Transverse colon (tissue), 4 donors: ENCODE measurements at regions not wholly inside any gene's neighbourhood (a gene's known extent, or its start where the extent isn't known, plus 50 kb on each side); places are given as distances from the start of the nearest gene placed in this dataset.

ENCODE experiments used
- CTCF ChIP-seq, 5 experiments: fragments of 200-600 bp in 3 of 5; fragments of 450-650 bp in 2 of 5; sonication (generic) in 3 of 5; IDR thresholded peaks; 1 replicate in 2 of 5; 2 replicates in 3 of 5; pipeline ENCODE4 v1.5.1; 2016 to 2017; ENCODE audit warnings: antibody characterized with exemption in 5 of 5, inconsistent platforms in 3 of 5, mild to moderate bottlenecking in 2 of 5, moderate library complexity in 1 of 5
- EP300 ChIP-seq: sonication (generic); formaldehyde crosslinking; IDR thresholded peaks from one replicate; pipeline ENCODE4 v1.6.1; 2017; ENCODE audit warnings: antibody characterized with exemption, low read depth
- POLR2A ChIP-seq: fragments of 450-650 bp; IDR thresholded peaks from one replicate; pipeline ENCODE4 v1.6.1; 2016; ENCODE audit warnings: antibody characterized with exemption, mild to moderate bottlenecking, moderate library complexity
- POLR2AphosphoS5 ChIP-seq, 3 donors: sonication (generic); formaldehyde crosslinking; IDR thresholded peaks; one replicate each; pipeline ENCODE4 v1.6.1; 2016; ENCODE audit warnings: antibody characterized with exemption in 3 of 3

- no peak for TF ChIP-seq CTCF (IDR thresholded peaks at IDR 0.05)
- TF ChIP-seq POLR2A, result no peak
- TF ChIP-seq POLR2AphosphoS5 (IDR thresholded peaks at IDR 0.05), result no peak
- TF ChIP-seq EP300, result no peak
These were observed 463.7 kb downstream of the KCNT2 start for GRCh38 chr1:196144588-196144987.
